Mesendoderm (in vitro differentiated cells): ENCODE measurements at regions not wholly inside any gene's neighbourhood (a gene's known extent, or its start where the extent isn't known, plus 50 kb on each side); places are given as distances from the start of the nearest gene placed in this dataset.
A peak's percentile ranks its signal among the peaks of the same experiment; 100 is the strongest.

ENCODE experiments used
- DNase-seq: peaks from one replicate; pipeline ENCODE4 v3.0.0; 2013
- H2AK5ac ChIP-seq: 2 replicates; pipeline ENCODE4 v1.6.1; 2013; ENCODE audit warnings: low read length, inconsistent platforms
- H2BK120ac ChIP-seq: 2 replicates; pipeline ENCODE4 v1.6.1; 2013; ENCODE audit warnings: low read depth, mild to moderate bottlenecking, low read length, moderate library complexity, mixed read lengths
- H2BK15ac ChIP-seq: replicated peaks from 2 replicates; pipeline ENCODE4 v1.6.1; 2013; ENCODE audit warnings: low read depth, mild to moderate bottlenecking, moderate library complexity
- H2BK5ac ChIP-seq: 2 replicates; pipeline ENCODE4 v1.6.1; 2013; ENCODE audit warnings: low read length, inconsistent platforms
- H3K18ac ChIP-seq: 2 replicates; pipeline ENCODE4 v1.6.1; 2013; ENCODE audit warnings: mild to moderate bottlenecking, low read length, mixed read lengths
- H3K23ac ChIP-seq: one replicate; pipeline ENCODE4 v1.6.1; 2013; ENCODE audit warnings: low read length
- H3K27ac ChIP-seq: 2 replicates; pipeline ENCODE4 v1.5.1; 2013; ENCODE audit warnings: low read depth, mild to moderate bottlenecking, inconsistent platforms, low read length, moderate library complexity
- H3K27me3 ChIP-seq: 2 replicates; pipeline ENCODE4 v1.6.1; 2013; ENCODE audit warnings: low read length, control low read depth, mild to moderate bottlenecking, inconsistent platforms; ENCODE audit not compliant: insufficient read depth, poor library complexity
- H3K36me3 ChIP-seq: 2 replicates; pipeline ENCODE4 v1.6.1; 2013; ENCODE audit warnings: low read length, inconsistent platforms; ENCODE audit not compliant: control insufficient read depth, insufficient read depth
- H3K4ac ChIP-seq: one replicate; pipeline ENCODE4 v1.6.1; 2013; ENCODE audit warnings: low read depth, mild to moderate bottlenecking, low read length, moderate library complexity
- H3K4me1 ChIP-seq: 2 replicates; pipeline ENCODE4 v1.6.1; 2013; ENCODE audit warnings: low read depth, low read length, inconsistent platforms; ENCODE audit not compliant: control insufficient read depth
- H3K4me2 ChIP-seq: 2 replicates; pipeline ENCODE4 v1.6.1; 2013; ENCODE audit warnings: low read length
- H3K4me3 ChIP-seq: 2 replicates; pipeline ENCODE4 v1.5.1; 2013; ENCODE audit warnings: mild to moderate bottlenecking, low read length
- H3K56ac ChIP-seq: one replicate; pipeline ENCODE4 v1.6.1; 2013; ENCODE audit warnings: low read length
- H3K79me1 ChIP-seq: 2 replicates; pipeline ENCODE4 v1.6.1; 2013; ENCODE audit warnings: low read length, inconsistent platforms
- H3K79me2 ChIP-seq: 2 replicates; pipeline ENCODE4 v1.6.1; 2013; ENCODE audit warnings: mild to moderate bottlenecking, low read length; ENCODE audit not compliant: control insufficient read depth, insufficient read depth
- H3K9ac ChIP-seq: 2 replicates; pipeline ENCODE4 v1.6.1; 2013; ENCODE audit warnings: low read length, inconsistent platforms
- H4K5ac ChIP-seq: one replicate; pipeline ENCODE4 v1.6.1; 2013; ENCODE audit warnings: low read length
- H4K8ac ChIP-seq: one replicate; pipeline ENCODE4 v1.6.1; 2013; ENCODE audit warnings: low read depth, mild to moderate bottlenecking, control low read depth, low read length, moderate library complexity
- WGBS: extraction: QIAGEN DNeasy Blood & Tissue Kit; methylation state at CpG from one replicate; pipeline ENCODE4 v1.1.7; 2013; ENCODE audit warnings: low lambda C conversion rate, missing lambda C conversion rate; ENCODE audit not compliant: insufficient coverage; ENCODE audit errors: extremely low coverage; 5-methylcytosine and 5-hydroxymethylcytosine counted together

DNA sequence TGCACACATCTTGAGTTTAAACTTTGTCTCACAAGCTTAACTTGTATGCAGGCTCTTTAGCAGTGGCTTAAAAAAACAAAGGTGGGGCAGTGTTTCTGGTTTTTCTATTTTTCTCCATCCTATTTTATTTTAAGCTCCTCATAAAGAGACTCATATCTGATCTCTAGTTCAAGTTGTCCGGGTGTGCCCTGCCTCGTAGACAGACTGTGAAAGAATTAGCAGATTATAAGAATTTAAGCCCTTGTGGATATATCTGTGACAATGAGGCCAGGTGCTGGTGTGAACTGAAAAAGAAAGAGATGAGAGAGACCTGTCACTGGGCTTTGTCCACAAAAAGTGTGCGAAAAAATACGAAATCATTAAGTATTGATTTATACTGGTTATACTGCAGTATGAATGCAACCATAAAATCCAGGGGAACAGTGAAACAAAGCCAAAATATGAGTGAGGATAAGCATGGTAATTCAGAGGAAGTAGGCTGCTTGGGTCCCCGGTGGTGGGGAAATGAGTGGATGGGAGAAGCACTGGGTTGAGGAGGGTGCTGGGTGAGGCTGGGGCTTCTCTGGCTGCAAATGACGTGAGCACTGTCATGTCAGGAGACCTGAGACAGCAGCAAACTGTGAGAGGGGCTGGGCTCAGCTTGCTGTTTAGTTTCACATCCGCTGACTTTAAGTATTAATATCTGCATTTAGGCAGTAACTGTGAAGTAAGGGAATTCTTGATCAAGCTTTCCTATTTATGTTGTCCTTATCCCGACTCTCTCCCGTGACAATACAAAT is 179.7 kb upstream of the ANKRD55 start:
- no CpG with 5 or more reads among the region's 9 CpGs for WGBS
- H2BK120ac ChIP-seq = no peak overlapping the region
- H3K56ac ChIP-seq = no peak overlapping the region
- H2AK5ac ChIP-seq = no peak overlapping the region
- H4K8ac ChIP-seq = no peak overlapping the region
- H3K23ac ChIP-seq = no peak overlapping the region
- H3K4me3 ChIP-seq = no peak overlapping the region
- no peaks in the 10 kb centered on the region for H3K79me2 ChIP-seq
- no peak overlapping the region for H4K5ac ChIP-seq
- no peak overlapping the region for H2BK15ac ChIP-seq
- H3K36me3 ChIP-seq = no peaks in the 10 kb centered on the region
- H3K4me1 ChIP-seq = no peaks in the 10 kb centered on the region
- no peak overlapping the region for H3K4ac ChIP-seq
- H3K27ac ChIP-seq = no peak overlapping the region
- DNase-seq = no peak
- H3K27me3 ChIP-seq = no peaks in the 10 kb centered on the region
- H3K79me1 ChIP-seq = no peaks in the 10 kb centered on the region
- H3K4me2 ChIP-seq = no peak overlapping the region
- H3K18ac ChIP-seq = peak overlapping the region; percentile 22
- H3K9ac ChIP-seq = no peak overlapping the region
- no peak overlapping the region for H2BK5ac ChIP-seq

DNA sequence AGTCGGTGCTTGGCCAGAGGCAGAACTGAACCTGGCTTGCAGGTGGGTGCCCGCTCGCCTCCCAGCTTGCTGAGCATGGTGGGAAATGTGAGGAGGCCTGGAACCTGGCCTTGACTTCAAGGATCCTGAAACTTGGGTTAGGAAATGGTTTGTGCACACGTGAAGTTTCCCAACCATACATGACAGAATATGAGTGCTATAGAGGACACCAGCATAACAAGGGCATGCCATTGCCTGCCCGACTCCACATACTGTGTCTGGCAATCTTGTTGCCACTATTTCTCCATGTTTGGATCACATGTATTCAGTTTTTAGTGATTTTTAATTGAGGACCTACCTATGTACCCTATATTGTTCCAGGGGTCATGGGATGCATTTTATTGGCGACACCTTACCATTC is 177.6 kb upstream of the ANKRD55 start:
- H3K4me3 ChIP-seq = no peak overlapping the region
- H2BK120ac ChIP-seq = no peak overlapping the region
- WGBS = no CpG with 5 or more reads among the region's 6 CpGs
- H2AK5ac ChIP-seq = no peak overlapping the region
- H3K27ac ChIP-seq = no peak overlapping the region
- H2BK15ac ChIP-seq = no peak overlapping the region
- H3K23ac ChIP-seq = no peak overlapping the region
- no peak overlapping the region for H4K5ac ChIP-seq
- no peaks in the 10 kb centered on the region for H3K27me3 ChIP-seq
- no peak for DNase-seq
- H3K9ac ChIP-seq = no peak overlapping the region
- H3K56ac ChIP-seq = no peak overlapping the region
- H3K79me1 ChIP-seq = no peaks in the 10 kb centered on the region
- H3K4me2 ChIP-seq = no peak overlapping the region
- no peaks in the 10 kb centered on the region for H3K4me1 ChIP-seq
- no peak overlapping the region for H4K8ac ChIP-seq
- H2BK5ac ChIP-seq = no peak overlapping the region
- no peak overlapping the region for H3K18ac ChIP-seq
- H3K79me2 ChIP-seq = no peaks in the 10 kb centered on the region
- no peaks in the 10 kb centered on the region for H3K36me3 ChIP-seq
- no peak overlapping the region for H3K4ac ChIP-seq

DNA sequence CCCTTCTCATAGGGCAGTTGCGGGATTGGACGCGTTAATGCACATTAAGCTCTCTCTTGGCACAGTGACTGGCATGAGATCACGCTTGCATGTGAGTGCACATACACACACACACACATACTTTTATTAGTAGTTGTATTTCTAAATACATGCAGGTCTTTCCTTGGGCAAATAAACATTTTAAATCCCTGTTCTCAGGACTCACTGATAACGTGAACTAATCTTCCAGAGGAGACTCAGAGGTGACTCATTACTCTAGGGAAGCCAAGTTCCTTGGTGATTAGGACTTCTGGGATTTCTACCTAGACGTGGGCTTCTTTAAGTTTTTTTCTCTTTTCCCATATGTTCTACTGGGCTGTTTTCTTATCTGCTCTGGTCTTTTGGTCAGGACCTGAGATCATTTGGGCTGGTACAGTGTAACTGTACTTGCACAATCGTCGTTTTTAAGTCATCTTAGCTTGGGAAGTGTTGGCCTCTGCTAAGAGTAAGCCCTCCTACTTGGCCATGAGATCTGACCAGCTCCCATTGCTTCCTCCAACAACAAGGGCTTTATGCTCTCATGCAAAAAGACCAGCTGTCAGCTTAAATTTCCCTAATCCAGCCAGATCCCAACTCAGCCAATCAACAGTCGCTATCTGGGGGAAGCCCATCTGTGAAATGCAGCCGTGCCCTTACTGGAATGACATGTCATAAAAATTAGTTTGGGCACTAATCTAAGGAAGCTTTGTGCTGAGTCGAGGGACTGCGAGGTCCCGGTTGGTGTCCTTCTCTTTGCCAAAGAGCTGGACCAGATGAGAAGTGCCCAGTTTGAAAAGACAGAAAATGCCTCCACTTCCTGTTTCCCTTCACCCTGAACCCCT is 176.4 kb upstream of the ANKRD55 start:
- no peak overlapping the region for H4K5ac ChIP-seq
- no peaks in the 10 kb centered on the region for H3K79me2 ChIP-seq
- H4K8ac ChIP-seq = no peak overlapping the region
- no peak overlapping the region for H3K23ac ChIP-seq
- no peak overlapping the region for H3K4ac ChIP-seq
- no peak overlapping the region for H2BK120ac ChIP-seq
- no peak overlapping the region for H3K9ac ChIP-seq
- H3K79me1 ChIP-seq = no peaks in the 10 kb centered on the region
- H3K27me3 ChIP-seq = no peaks in the 10 kb centered on the region
- H3K18ac ChIP-seq = no peak overlapping the region
- no peak overlapping the region for H2BK5ac ChIP-seq
- H3K4me3 ChIP-seq = no peak overlapping the region
- H2AK5ac ChIP-seq = no peak overlapping the region
- no peaks in the 10 kb centered on the region for H3K4me1 ChIP-seq
- WGBS = no CpG with 5 or more reads among the region's 13 CpGs
- DNase-seq = peak; percentile 51
- H3K56ac ChIP-seq = no peak overlapping the region
- no peak overlapping the region for H3K27ac ChIP-seq
- H2BK15ac ChIP-seq = no peak overlapping the region
- no peak overlapping the region for H3K4me2 ChIP-seq
- H3K36me3 ChIP-seq = no peaks in the 10 kb centered on the region

DNA sequence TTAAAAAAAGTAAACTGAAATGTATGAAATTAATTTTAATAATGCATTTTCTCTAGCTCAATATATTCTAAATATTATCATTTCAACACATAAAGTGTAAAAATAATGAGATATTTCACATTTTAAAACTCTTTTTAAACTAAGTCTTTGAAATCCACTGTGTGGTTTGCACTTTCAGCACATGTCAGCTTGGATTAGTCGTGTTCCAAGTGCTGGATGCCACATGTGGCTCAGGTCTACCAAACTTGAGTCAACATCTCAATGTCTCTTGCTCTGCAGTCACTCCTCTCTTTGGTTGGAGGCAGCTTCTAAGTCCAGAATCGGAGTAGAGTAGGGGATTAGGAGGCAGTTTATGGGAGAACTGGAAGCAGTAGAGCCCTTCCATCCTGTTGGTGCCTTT is 173.7 kb upstream of the ANKRD55 start:
- WGBS = no CpG with 5 or more reads among the region's 2 CpGs
- no peak for DNase-seq
- no peaks in the 10 kb centered on the region for H3K36me3 ChIP-seq

DNA sequence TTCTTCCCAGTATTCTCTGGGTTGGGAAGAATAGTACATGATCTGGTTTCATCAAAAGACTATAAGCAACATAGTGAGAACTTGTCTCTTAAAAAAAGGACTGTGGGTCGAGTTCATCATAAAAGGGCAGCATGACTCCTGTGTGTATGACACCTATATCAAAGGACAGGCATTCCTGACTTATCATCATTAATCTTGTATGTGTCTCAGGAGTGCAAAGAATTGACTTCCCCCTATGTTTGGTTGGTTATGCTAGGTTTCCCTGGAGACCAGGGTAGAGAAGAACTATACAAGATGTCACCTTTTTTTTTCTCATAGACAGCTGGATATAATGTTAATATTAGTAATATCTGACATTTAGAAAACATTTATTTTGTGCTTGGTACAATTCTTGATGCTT is 173.1 kb upstream of the ANKRD55 start:
- Histone ChIP-seq H2BK15ac (no peak overlapping the region), H2AK5ac (no peak overlapping the region), H3K36me3 (no peaks in the 10 kb centered on the region), H3K18ac (no peak overlapping the region), H3K4me2 (no peak overlapping the region), H2BK5ac (no peak overlapping the region), H3K56ac (no peak overlapping the region), H3K4me1 (no peaks in the 10 kb centered on the region), H3K4ac (no peak overlapping the region), H3K4me3 (no peak overlapping the region), H2BK120ac (no peak overlapping the region), H3K27ac (no peak overlapping the region), H3K79me1 (no peaks in the 10 kb centered on the region), H3K27me3 (no peaks in the 10 kb centered on the region), H4K8ac (no peak overlapping the region), H3K9ac (no peak overlapping the region), H3K79me2 (no peaks in the 10 kb centered on the region), H4K5ac (no peak overlapping the region), H3K23ac (no peak overlapping the region)
- DNase-seq = peak; percentile 51
- no CpG with 5 or more reads among the region's 1 CpG for WGBS

More for the DNA sequence above, 173.7 kb upstream of the ANKRD55 start:
- Histone ChIP-seq H4K8ac (no peak overlapping the region), H3K27ac (no peak overlapping the region), H3K4me1 (no peaks in the 10 kb centered on the region), H3K56ac (no peak overlapping the region), H2BK120ac (no peak overlapping the region), H3K23ac (no peak overlapping the region), H3K27me3 (no peaks in the 10 kb centered on the region), H2BK15ac (no peak overlapping the region), H3K18ac (no peak overlapping the region), H2AK5ac (no peak overlapping the region), H3K9ac (no peak overlapping the region), H2BK5ac (no peak overlapping the region), H3K4ac (no peak overlapping the region), H3K4me2 (no peak overlapping the region), H3K4me3 (no peak overlapping the region), H4K5ac (no peak overlapping the region), H3K79me2 (no peaks in the 10 kb centered on the region), H3K79me1 (no peaks in the 10 kb centered on the region)
